Endothelial cell of umbilical vein (primary cell): ENCODE measurements at regions not wholly inside any gene's neighbourhood (a gene's known extent, or its start where the extent isn't known, plus 50 kb on each side); places are given as distances from the start of the nearest gene placed in this dataset.
"Not testable (repeated sequence)": the region's sequence is repeated elsewhere in the genome, so short reads cannot be mapped to it uniquely, and the experiment has no call there.

Experiments
- BruUV-seq: library from RNA; stranded (reverse); fragments of 400-500 nt; replicated peaks from 2 replicates; lab custom pipeline; 2021; lab: Mats Ljungman, UMichigan
- CTCF ChIA-PET: fragments of 300-600, 350-600 bp; sonication (Branson Sonifier 250); formaldehyde crosslinking; loops from one replicate; lab custom pipeline; 2021; ENCODE audit warnings: antibody characterized with exemption, inconsistent platforms; lab: Charles Lee
- POLR2A ChIA-PET: fragments of 300-600, 350-600 bp; sonication (Branson Sonifier 250); formaldehyde crosslinking; loops from one replicate; lab custom pipeline; 2021; ENCODE audit warnings: antibody characterized with exemption, inconsistent platforms; lab: Charles Lee
- DNase-seq: peaks from one replicate; pipeline ENCODE4 v3.0.0-alpha.2; 2011; ENCODE audit warnings: low read depth, low spot score
- FAIRE-seq: peaks from 2 replicates; lab custom pipeline; 2011; peaks lifted over from hg19 to GRCh38; lab: Jason Lieb, UNC
- H2AFZ ChIP-seq: 2 replicates; pipeline ENCODE4 v1.6.0; 2012; ENCODE audit warnings: low read depth, low read length, control low read depth, inconsistent platforms
- H3K27ac ChIP-seq: 2 replicates; pipeline ENCODE4 v1.5.1; 2011; ENCODE audit warnings: low read depth, mild to moderate bottlenecking, control low read depth, low read length, moderate library complexity; ENCODE audit not compliant: insufficient read depth
- H3K27me3 ChIP-seq, 2 experiments: 2 replicates each; pipeline versions ENCODE4 v1.6.0 to v1.6.1; 2011; ENCODE audit warnings: low read length in 2 of 2, mixed read lengths in 1 of 2; ENCODE audit not compliant: control insufficient read depth in 2 of 2, insufficient read depth in 2 of 2
- H3K36me3 ChIP-seq, 2 experiments: 2 replicates in 1 of 2; 3 replicates in 1 of 2; pipeline ENCODE4 v1.5.1; 2011; ENCODE audit warnings: low read length in 2 of 2, mild to moderate bottlenecking in 1 of 2, moderate library complexity in 1 of 2; ENCODE audit not compliant: control insufficient read depth in 2 of 2, insufficient read depth in 2 of 2; ENCODE audit errors: extremely low read depth in 1 of 2
- H3K4me1 ChIP-seq: 3 replicates; pipeline ENCODE4 v1.5.1; 2011; ENCODE audit warnings: mild to moderate bottlenecking, low read length; ENCODE audit not compliant: control insufficient read depth, insufficient read depth; ENCODE audit errors: extremely low read depth
- H3K4me2 ChIP-seq: 2 replicates; pipeline ENCODE4 v1.6.1; 2011; ENCODE audit warnings: low read length, control low read depth, mixed read lengths; ENCODE audit not compliant: insufficient read depth
- H3K4me3 ChIP-seq, 3 experiments: fragments of 200-600 bp in 1 of 3; sonication (generic), shearing (Covaris generic) in 1 of 3; replicated peaks in 1 of 3; 2 replicates each; pipeline ENCODE4 v1.5.1; 2011 to 2016; ENCODE audit warnings: control low read depth in 3 of 3, low read length in 3 of 3, mild to moderate bottlenecking in 2 of 3, inconsistent platforms in 1 of 3, low read depth in 1 of 3, moderate library complexity in 1 of 3; ENCODE audit not compliant: insufficient read depth in 1 of 3
- H3K79me2 ChIP-seq: 2 replicates; pipeline ENCODE4 v1.6.0; 2012; ENCODE audit warnings: low read length, inconsistent platforms; ENCODE audit not compliant: control insufficient read depth, insufficient read depth
- H3K9ac ChIP-seq: replicated peaks from 2 replicates; pipeline ENCODE3; 2011; ENCODE audit warnings: low read length, control low read depth; ENCODE audit not compliant: insufficient read depth; ENCODE audit errors: extremely low read depth
- H3K9me1 ChIP-seq: replicated peaks from 3 replicates; pipeline ENCODE4 v1.6.0; 2011; ENCODE audit warnings: mild to moderate bottlenecking, low read length; ENCODE audit not compliant: control insufficient read depth, insufficient read depth; ENCODE audit errors: extremely low read depth
- H3K9me3 ChIP-seq: replicated peaks from 2 replicates; pipeline ENCODE4 v1.5.1; 2012; ENCODE audit warnings: low read length, inconsistent platforms; ENCODE audit not compliant: control insufficient read depth, insufficient read depth
- H4K20me1 ChIP-seq: replicated peaks from 2 replicates; pipeline ENCODE3; 2011; ENCODE audit warnings: mild to moderate bottlenecking, low read length; ENCODE audit not compliant: control insufficient read depth, insufficient read depth; ENCODE audit errors: extremely low read depth
- CTCF ChIP-seq, 2 donors: IDR thresholded peaks; 1 replicate in 1 of 2; 2 replicates in 1 of 2; pipeline ENCODE4 v1.5.1; 2011; ENCODE audit warnings: low read length in 2 of 2, mild to moderate bottlenecking in 2 of 2, moderate library complexity in 2 of 2, control low read depth in 1 of 2, inconsistent platforms in 1 of 2, low read depth in 1 of 2; ENCODE audit not compliant: insufficient read depth in 1 of 2; ENCODE audit errors: extremely low read depth in 1 of 2
- EZH2 ChIP-seq: IDR thresholded peaks from 2 replicates; pipeline ENCODE4 v1.6.1; 2012; ENCODE audit warnings: borderline replicate concordance, low read depth, mild to moderate bottlenecking, moderate library complexity, low read length, inconsistent platforms; ENCODE audit not compliant: severe bottlenecking
- FOS ChIP-seq: IDR thresholded peaks from 2 replicates; pipeline ENCODE4 v1.6.1; 2011; ENCODE audit warnings: mild to moderate bottlenecking, low read length, moderate library complexity, borderline replicate concordance; ENCODE audit not compliant: insufficient read depth
- GATA2 ChIP-seq: IDR thresholded peaks from 2 replicates; pipeline ENCODE4 v1.7.0; 2011; ENCODE audit warnings: low read depth, mild to moderate bottlenecking, moderate library complexity, mixed read lengths, low read length; ENCODE audit not compliant: insufficient read length, insufficient read depth
- JUN ChIP-seq: IDR thresholded peaks from 2 replicates; pipeline ENCODE4 v1.6.1; 2011; ENCODE audit warnings: borderline replicate concordance, low read depth; ENCODE audit not compliant: insufficient read length, insufficient read depth
- MAX ChIP-seq: IDR thresholded peaks from 2 replicates; pipeline ENCODE4 v1.6.1; 2011; ENCODE audit not compliant: insufficient read depth, insufficient read length
- MYC ChIP-seq: IDR thresholded peaks from one replicate; pipeline ENCODE4 v1.6.1; 2011; ENCODE audit warnings: mild to moderate bottlenecking, low read depth, low read length
- POLR2A ChIP-seq: IDR thresholded peaks from 2 replicates; pipeline ENCODE4 v1.6.1; 2012; ENCODE audit warnings: low read depth, mild to moderate bottlenecking, control low read depth, low read length
- POLR2AphosphoS5 ChIP-seq: IDR thresholded peaks from 2 replicates; pipeline ENCODE4 v1.6.1; 2012; ENCODE audit warnings: low read depth, mild to moderate bottlenecking, control low read depth, low read length, moderate library complexity; ENCODE audit not compliant: insufficient read depth
- dilution Hi-C: fragments of 300-500 bp; cut with MboI; formaldehyde crosslinking; loops from one replicate; pipeline ENCODE4 v1.15.0; 2019; ENCODE audit warnings: low sequenced_read_pairs; ENCODE audit not compliant: extremely low pct_ligation_motif_present
- intact Hi-C: fragments of 100-400 bp; cut with micrococcal nuclease; formaldehyde crosslinking; loops from one replicate; pipeline ENCODE4 v1.10.0; 2022

GRCh38 chr9:83191154-83191553 is 128.2 kb upstream of the RASEF start:
- no peaks in the 10 kb centered on the region for H3K36me3 ChIP-seq
- CTCF ChIA-PET = interaction anchor here (1.0 to 1.2 kb wide), 2 partner anchors 28 to 353 kb away, joined by 3 read pairs; no protein-coding TSS in a partner anchor
- TF ChIP-seq FOS (no peak), POLR2A (no peak), MAX (no peak), MYC (no peak), JUN (no peak), POLR2AphosphoS5 (no peak), GATA2 (no peak), CTCF (IDR thresholded peaks at IDR 0.05; ENCODE audit: extremely low read depth in 1 of 2, insufficient read depth in 1 of 2, low read depth in 1 of 2, low read length in 2 of 2) (no peak), EZH2 (no peak)
- peaks cover 0 to 3% of the 10 kb centered on the region in 2 experiments for H3K27me3 ChIP-seq
- H3K4me2 ChIP-seq = no peak overlapping the region
- DNase-seq (no peak), FAIRE-seq (no peak)
- no peaks in the 10 kb centered on the region for H3K9me1 ChIP-seq
- no peaks in the 10 kb centered on the region for H3K79me2 ChIP-seq
- no peak overlapping the region for H3K9ac ChIP-seq
- intact Hi-C loops (no loop called here), dilution Hi-C loops (no loop called here)
- H3K4me3 ChIP-seq = no peak overlapping the region
- no peak overlapping the region for H2AFZ ChIP-seq
- H3K4me1 ChIP-seq = no peaks in the 10 kb centered on the region
- BruUV-seq = no TSS peak
- no peak overlapping the region for H3K27ac ChIP-seq
- no peaks in the 10 kb centered on the region for H4K20me1 ChIP-seq
- POLR2A ChIA-PET = no interaction called here
- H3K9me3 ChIP-seq = no peaks in the 10 kb centered on the region

- H3K4me2 ChIP-seq, H3K4me1 ChIP-seq, DNase-seq, FAIRE-seq, BruUV-seq, H3K27me3 ChIP-seq, H3K9me1 ChIP-seq, intact Hi-C loops, H3K36me3 ChIP-seq, H3K79me2 ChIP-seq, dilution Hi-C loops, H3K4me3 ChIP-seq, H3K9me3 ChIP-seq, H3K9ac ChIP-seq, H2AFZ ChIP-seq, POLR2A ChIA-PET, H3K27ac ChIP-seq, H4K20me1 ChIP-seq: not testable (repeated sequence)
- CTCF ChIA-PET = interaction anchor here (2.2 kb wide), 1 partner anchor 9 kb away, joined by 8 read pairs; no protein-coding TSS in a partner anchor
These were observed 126.1 kb upstream of the RASEF start for GRCh38 chr9:83189026-83189425.
